LNCAP (cell line): ENCODE measurements at regions not wholly inside any gene's neighbourhood (a gene's known extent, or its start where the extent isn't known, plus 50 kb on each side); places are given as distances from the start of the nearest gene placed in this dataset.

ENCODE experiments used
- TF ChIP-seq, protein P1 (sequence below): fragments of 450-650 bp; IDR thresholded peaks from 2 replicates; pipeline ENCODE4 v1.5.1; 2017; ENCODE audit warnings: mild to moderate bottlenecking

GRCh38 chr5:17004441-17005106 is 68.5 kb upstream of the MYO10 start:
- TF ChIP-seq, protein P1, sequence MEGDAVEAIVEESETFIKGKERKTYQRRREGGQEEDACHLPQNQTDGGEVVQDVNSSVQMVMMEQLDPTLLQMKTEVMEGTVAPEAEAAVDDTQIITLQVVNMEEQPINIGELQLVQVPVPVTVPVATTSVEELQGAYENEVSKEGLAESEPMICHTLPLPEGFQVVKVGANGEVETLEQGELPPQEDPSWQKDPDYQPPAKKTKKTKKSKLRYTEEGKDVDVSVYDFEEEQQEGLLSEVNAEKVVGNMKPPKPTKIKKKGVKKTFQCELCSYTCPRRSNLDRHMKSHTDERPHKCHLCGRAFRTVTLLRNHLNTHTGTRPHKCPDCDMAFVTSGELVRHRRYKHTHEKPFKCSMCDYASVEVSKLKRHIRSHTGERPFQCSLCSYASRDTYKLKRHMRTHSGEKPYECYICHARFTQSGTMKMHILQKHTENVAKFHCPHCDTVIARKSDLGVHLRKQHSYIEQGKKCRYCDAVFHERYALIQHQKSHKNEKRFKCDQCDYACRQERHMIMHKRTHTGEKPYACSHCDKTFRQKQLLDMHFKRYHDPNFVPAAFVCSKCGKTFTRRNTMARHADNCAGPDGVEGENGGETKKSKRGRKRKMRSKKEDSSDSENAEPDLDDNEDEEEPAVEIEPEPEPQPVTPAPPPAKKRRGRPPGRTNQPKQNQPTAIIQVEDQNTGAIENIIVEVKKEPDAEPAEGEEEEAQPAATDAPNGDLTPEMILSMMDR = no peak

DNA sequence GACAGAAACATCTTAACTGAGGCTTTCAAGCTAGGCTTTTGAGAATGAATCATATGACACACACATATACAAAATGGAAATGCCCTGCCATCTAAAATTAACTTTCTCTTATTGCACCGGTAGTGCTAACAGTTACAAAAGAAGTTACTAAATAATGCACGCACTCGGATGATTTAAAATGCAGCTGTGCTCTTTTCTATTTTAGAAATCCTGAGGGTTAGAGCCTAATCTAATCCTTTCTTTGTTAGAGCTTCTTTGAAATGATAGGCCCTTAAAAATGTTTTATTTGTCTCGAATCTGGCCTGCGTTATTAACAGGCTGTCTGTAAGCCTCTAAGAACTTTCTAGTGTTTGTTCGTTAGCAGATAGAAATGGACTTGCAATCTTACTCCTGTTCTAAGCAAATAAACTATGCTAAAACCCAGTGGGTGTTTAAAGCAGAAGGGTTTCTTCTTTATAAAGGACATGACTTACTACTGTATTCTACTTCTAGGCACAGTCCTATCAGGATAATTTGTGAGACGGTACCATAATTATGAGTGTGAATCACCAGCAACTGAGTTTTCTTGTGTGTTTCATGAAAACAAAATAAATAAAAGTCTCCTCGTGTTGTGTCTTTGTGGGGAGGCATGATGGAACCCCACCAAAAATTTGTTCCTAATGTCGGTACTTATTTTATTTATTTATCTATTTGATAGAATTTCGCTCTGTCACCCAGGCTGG is 69.2 kb upstream of the MYO10 start:
- TF ChIP-seq, protein P1 = no peak

- TF ChIP-seq, protein P1 = no peak
These were observed 76.2 kb upstream of the MYO10 start for GRCh38 chr5:17012289-17012688.

DNA sequence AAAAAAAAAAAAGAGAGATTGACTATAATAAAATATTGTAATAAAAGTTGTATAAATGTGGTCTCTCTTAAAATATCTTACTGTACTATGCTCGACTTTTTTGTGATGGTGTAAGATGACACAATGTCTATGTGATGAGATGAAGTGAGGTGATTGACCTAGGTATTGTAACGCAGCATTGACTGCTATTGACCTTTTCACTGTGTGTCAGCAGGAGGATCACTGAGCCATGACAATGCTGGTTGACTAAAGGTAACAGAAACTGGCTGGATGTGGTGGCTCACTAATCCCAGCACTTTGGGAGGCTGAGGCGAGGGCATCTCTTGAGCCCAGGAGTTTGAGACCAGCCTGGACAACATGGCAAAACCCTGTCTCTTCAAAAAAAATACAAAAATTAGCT is 78.6 kb upstream of the MYO10 start:
- TF ChIP-seq, protein P1 = no peak

- TF ChIP-seq, protein P1 = no peak
These were observed 82.8 kb upstream of the MYO10 start for GRCh38 chr5:17018871-17019270.

DNA sequence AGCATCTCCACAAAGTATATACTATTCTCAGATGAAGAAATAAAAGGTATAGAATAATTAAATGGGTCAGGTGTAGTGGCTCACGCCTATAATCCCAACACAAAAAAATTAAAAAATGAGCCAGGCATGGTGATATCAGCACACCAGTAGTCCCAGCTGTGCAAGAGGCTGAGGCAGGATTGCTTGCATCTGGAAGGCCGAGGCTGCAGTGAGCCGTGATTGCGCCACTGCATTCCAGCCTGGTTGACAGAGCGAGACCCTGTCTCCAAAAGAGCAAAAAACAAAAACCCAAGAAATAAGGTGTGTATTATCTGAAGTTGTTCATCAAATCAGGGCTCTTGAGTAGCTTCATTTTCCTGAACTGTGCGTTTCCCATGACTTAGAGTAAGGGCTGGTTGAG is 83.2 kb upstream of the MYO10 start:
- TF ChIP-seq, protein P1 = no peak

GRCh38 chr5:17020678-17021601 is 84.9 kb upstream of the MYO10 start:
- TF ChIP-seq, protein P1 = no peak
